K562 (cell line): ENCODE measurements at regions not wholly inside any gene's neighbourhood (a gene's known extent, or its start where the extent isn't known, plus 50 kb on each side); places are given as distances from the start of the nearest gene placed in this dataset.

Source experiments
- ATAC-seq: fragments of 200-7000 bp; cut with Tn5 transposase; 3 replicates; pipeline ENCODE4 v1.9.1; 2020; ENCODE audit warnings: moderate library complexity
- BruUV-seq: library from RNA; stranded (reverse); fragments of 400-500 nt; replicated peaks from 2 replicates; lab custom pipeline; 2021; lab: Mats Ljungman, UMichigan
- CTCF ChIA-PET: fragments of 300-600 bp; formaldehyde crosslinking; extraction: SDS; loops from one replicate; lab custom pipeline; 2021; ENCODE audit warnings: low intra/inter-chr PET ratio; lab: Yijun Ruan, JAX
- POLR2A ChIA-PET: fragments of 300-600, 350-650 bp; sonication (Branson Sonifier 250); formaldehyde crosslinking; extraction: SDS; loops from one replicate; lab custom pipeline; 2021; ENCODE audit warnings: antibody characterized with exemption, inconsistent platforms; lab: Yijun Ruan, JAX
- DNase-seq, 4 experiments: peaks; one replicate each; pipeline versions ENCODE4 v3.0.0 to v3.0.0-alpha.2; 2011 to 2018; ENCODE audit warnings: low spot score in 3 of 4, mixed read lengths in 3 of 4; ENCODE audit errors: extremely low read depth in 1 of 4
- FAIRE-seq: peaks from 2 replicates; lab custom pipeline; 2011; peaks lifted over from hg19 to GRCh38; lab: Jason Lieb, UNC
- H2AFZ ChIP-seq: 2 replicates; pipeline ENCODE4 v1.6.0; 2011; ENCODE audit warnings: low read depth, low read length, control low read depth, inconsistent platforms
- H3K27ac ChIP-seq: fragments of 200-600 bp; 3 replicates; pipeline ENCODE4 v1.8.0; 2011; ENCODE audit warnings: low read depth, mild to moderate bottlenecking, control low read depth, inconsistent platforms, low read length, moderate library complexity, mixed read lengths; ENCODE audit errors: extremely low read depth
- H3K27me3 ChIP-seq, 2 experiments: fragments of 300-600 bp in 1 of 2; 2 replicates in 1 of 2; 3 replicates in 1 of 2; pipeline versions ENCODE4 v1.6.0 to v1.8.0; 2011; ENCODE audit warnings: inconsistent platforms in 2 of 2, low read length in 2 of 2, mild to moderate bottlenecking in 1 of 2, mixed read lengths in 1 of 2, moderate library complexity in 1 of 2; ENCODE audit not compliant: control insufficient read depth in 2 of 2, insufficient read depth in 2 of 2
- H3K36me3 ChIP-seq: fragments of 300-600 bp; 3 replicates; pipeline ENCODE4 v1.8.0; 2011; ENCODE audit warnings: mild to moderate bottlenecking, low read length, inconsistent platforms; ENCODE audit not compliant: control insufficient read depth, insufficient read depth
- H3K4me1 ChIP-seq, 2 experiments: fragments of 200-600 bp in 1 of 2; replicated peaks in 1 of 2; 2 replicates in 1 of 2; 3 replicates in 1 of 2; pipeline versions ENCODE4 v1.5.1 to v1.8.0; 2011; ENCODE audit warnings: inconsistent platforms in 2 of 2, low read length in 2 of 2, mild to moderate bottlenecking in 1 of 2, mixed read lengths in 1 of 2, moderate library complexity in 1 of 2; ENCODE audit not compliant: control insufficient read depth in 2 of 2, insufficient read depth in 2 of 2
- H3K4me2 ChIP-seq: 2 replicates; pipeline ENCODE4 v1.6.1; 2011; ENCODE audit warnings: low read length, control low read depth, inconsistent platforms, mixed read lengths; ENCODE audit not compliant: insufficient read depth
- H3K4me3 ChIP-seq: fragments of 200-600 bp; sonication (generic), shearing (Covaris generic); 2 replicates; pipeline ENCODE4 v1.5.1; 2016; ENCODE audit warnings: control low read depth, inconsistent platforms
- H3K79me2 ChIP-seq: fragments of 200-600 bp; 3 replicates; pipeline ENCODE4 v1.8.0; 2011; ENCODE audit warnings: low read length, inconsistent platforms; ENCODE audit not compliant: control insufficient read depth, insufficient read depth
- H3K9ac ChIP-seq, 2 experiments: 2 replicates each; pipeline versions ENCODE4 v1.6.0 to v1.6.1; 2011; ENCODE audit warnings: low read depth in 2 of 2, low read length in 2 of 2, control low read depth in 1 of 2, inconsistent platforms in 1 of 2, mild to moderate bottlenecking in 1 of 2, mixed read lengths in 1 of 2; ENCODE audit not compliant: insufficient read depth in 1 of 2
- H3K9me1 ChIP-seq: one replicate; pipeline ENCODE4 v1.6.0; 2011; ENCODE audit warnings: inconsistent platforms, mild to moderate bottlenecking, low read length, moderate library complexity; ENCODE audit not compliant: control insufficient read depth, insufficient read depth
- H3K9me3 ChIP-seq: replicated peaks from 2 replicates; pipeline ENCODE4 v1.5.1; 2011; ENCODE audit warnings: low read depth, low read length, inconsistent platforms; ENCODE audit not compliant: control insufficient read depth, insufficient read depth
- H4K20me1 ChIP-seq: replicated peaks from 2 replicates; pipeline ENCODE4 v1.6.1; 2011; ENCODE audit warnings: low read length, inconsistent platforms, mixed read lengths; ENCODE audit not compliant: control insufficient read depth, insufficient read depth
- ARID4B ChIP-seq: sonication (generic); formaldehyde crosslinking; IDR thresholded peaks from 2 replicates; pipeline ENCODE4 v1.8.0; 2022; ENCODE audit warnings: mild to moderate bottlenecking, missing genetic modification reagents
- ELF1 ChIP-seq: fragments of 200-800 bp; sonication (Bioruptor generic); IDR thresholded peaks from 2 replicates; pipeline ENCODE4 v1.6.1; 2016; ENCODE audit warnings: missing genetic modification characterization, missing compliant biosample characterization
- FOXO4 ChIP-seq: fragments of 450-650 bp; formaldehyde crosslinking; IDR thresholded peaks from 2 replicates; pipeline ENCODE4 v1.4.0; 2020; ENCODE audit warnings: mild to moderate bottlenecking, moderate library complexity
- HDAC6 ChIP-seq: IDR thresholded peaks from 2 replicates; pipeline ENCODE4 v1.6.1; 2012; ENCODE audit warnings: low read depth, mild to moderate bottlenecking, control low read depth, inconsistent platforms, low read length, moderate library complexity
- MCM3 ChIP-seq: fragments of 450-650 bp; IDR thresholded peaks from 2 replicates; pipeline ENCODE4 v1.6.1; 2016
- NCOA2 ChIP-seq, 2 experiments: fragments of 450-650 bp; IDR thresholded peaks; 2 replicates each; pipeline ENCODE4 v1.6.1; 2018; ENCODE audit warnings: mild to moderate bottlenecking in 2 of 2, moderate library complexity in 1 of 2; ENCODE audit not compliant: partially characterized antibody in 2 of 2
- NFRKB ChIP-seq: fragments of 450-650 bp; IDR thresholded peaks from 2 replicates; pipeline ENCODE4 v1.6.1; 2016; ENCODE audit warnings: low read depth
- RBFOX2 ChIP-seq: fragments of 200-400 bp; formaldehyde crosslinking; IDR thresholded peaks from 2 replicates; pipeline ENCODE4 v1.6.1; 2017; ENCODE audit warnings: low read depth, mild to moderate bottlenecking, low read length, moderate library complexity
- SRSF3 ChIP-seq: fragments of 200-400 bp; formaldehyde crosslinking; IDR thresholded peaks from 2 replicates; pipeline ENCODE4 v1.6.1; 2016; ENCODE audit warnings: mild to moderate bottlenecking, low read length, moderate library complexity; ENCODE audit not compliant: insufficient read depth
- TAF9B ChIP-seq: fragments of 450-650 bp; IDR thresholded peaks from 2 replicates; pipeline ENCODE4 v1.6.1; 2018; ENCODE audit warnings: mild to moderate bottlenecking; ENCODE audit not compliant: partially characterized antibody
- ZNF655 ChIP-seq: fragments of 250-450 bp; sonication (Bioruptor Pico); IDR thresholded peaks from 2 replicates; pipeline ENCODE4 v1.5.0; 2021
- ZNF780A ChIP-seq: fragments of 250-450 bp; sonication (Bioruptor Pico); IDR thresholded peaks from 2 replicates; pipeline ENCODE4 v1.5.0; 2021; ENCODE audit warnings: mild to moderate bottlenecking
- in situ Hi-C: fragments of 300-500 bp; cut with MboI; formaldehyde crosslinking; loops from 4 replicates; pipeline ENCODE4 v1.15.0; 2018; ENCODE audit warnings: inconsistent platforms, mixed read lengths
- intact Hi-C: fragments of 100-400 bp; cut with micrococcal nuclease; formaldehyde crosslinking; loops from 2 replicates; pipeline ENCODE4 v1.14.2; 2022

GRCh38 chr12:40632171-40632570 is 60.1 kb upstream of the CNTN1 start:
- Histone ChIP-seq H3K4me2 (no peak overlapping the region), H2AFZ (no peak overlapping the region), H3K27ac (no peak overlapping the region), H3K9ac (no peak overlapping the region), H3K9me1 (no peaks in the 10 kb centered on the region), H4K20me1 (no peaks in the 10 kb centered on the region), H3K27me3 (no peaks in the 10 kb centered on the region), H3K79me2 (no peaks in the 10 kb centered on the region), H3K4me1 (no peaks in the 10 kb centered on the region), H3K9me3 (no peaks in the 10 kb centered on the region), H3K36me3 (no peaks in the 10 kb centered on the region), H3K4me3 (no peak overlapping the region)
- FAIRE-seq (no peak), DNase-seq (no peak), ATAC-seq (no peak)
- TF ChIP-seq FOXO4 (CRISPR knock-in tag) = no peak
- no peak for TF ChIP-seq ZNF655
- no peak for TF ChIP-seq NFRKB
- TF ChIP-seq ELF1 (tag) = no peak
- no peak for TF ChIP-seq NCOA2 (IDR thresholded peaks at IDR 0.05; ENCODE audit: partially characterized antibody in 2 of 2)
- no peak for TF ChIP-seq ZNF780A (CRISPR knock-in tag)
- TF ChIP-seq HDAC6 = no peak
- TF ChIP-seq ARID4B = no peak
- no peak for TF ChIP-seq SRSF3
- no peak for TF ChIP-seq MCM3
- TF ChIP-seq TAF9B = no peak
- no peak for TF ChIP-seq RBFOX2
- BruUV-seq = no TSS peak
- intact Hi-C loops (no loop called here), in situ Hi-C loops (no loop called here)
- CTCF ChIA-PET = no interaction called here
- POLR2A ChIA-PET = no interaction called here
